Neural crest cell (in vitro differentiated cells): ENCODE measurements at regions not wholly inside any gene's neighbourhood (a gene's known extent, or its start where the extent isn't known, plus 50 kb on each side); places are given as distances from the start of the nearest gene placed in this dataset.

ENCODE experiments used
- DNase-seq: peaks from one replicate; pipeline ENCODE4 v3.0.0; 2021; ENCODE audit warnings: low read depth, mixed read lengths, low spot score
- H3K27ac Mint-ChIP-seq: one replicate; pipeline ENCODE4 v1.8.0; 2021; ENCODE audit warnings: mild to moderate bottlenecking, mixed read lengths; ENCODE audit not compliant: unreplicated experiment
- H3K27me3 Mint-ChIP-seq: 2 replicates; pipeline ENCODE4 v1.8.0; 2021; ENCODE audit warnings: low read depth, mild to moderate bottlenecking, mixed read lengths
- H3K36me3 Mint-ChIP-seq: 2 replicates; pipeline ENCODE4 v1.8.0; 2021; ENCODE audit warnings: low read depth, mild to moderate bottlenecking, mixed read lengths
- H3K4me1 Mint-ChIP-seq: 2 replicates; pipeline ENCODE4 v1.8.0; 2021; ENCODE audit warnings: mixed read lengths
- H3K4me3 Mint-ChIP-seq: one replicate; pipeline ENCODE4 v1.8.0; 2021; ENCODE audit warnings: mild to moderate bottlenecking, mixed read lengths
- H3K9me3 Mint-ChIP-seq: 2 replicates; pipeline ENCODE4 v1.8.0; 2021; ENCODE audit warnings: mixed read lengths
- TF ChIP-seq, protein P1 (sequence below): fragments of 200-600 bp; sonication (generic); conservative IDR thresholded peaks from 2 replicates; pipeline ENCODE4 v1.5.0; 2021; ENCODE audit warnings: antibody characterized with exemption, mild to moderate bottlenecking

DNA sequence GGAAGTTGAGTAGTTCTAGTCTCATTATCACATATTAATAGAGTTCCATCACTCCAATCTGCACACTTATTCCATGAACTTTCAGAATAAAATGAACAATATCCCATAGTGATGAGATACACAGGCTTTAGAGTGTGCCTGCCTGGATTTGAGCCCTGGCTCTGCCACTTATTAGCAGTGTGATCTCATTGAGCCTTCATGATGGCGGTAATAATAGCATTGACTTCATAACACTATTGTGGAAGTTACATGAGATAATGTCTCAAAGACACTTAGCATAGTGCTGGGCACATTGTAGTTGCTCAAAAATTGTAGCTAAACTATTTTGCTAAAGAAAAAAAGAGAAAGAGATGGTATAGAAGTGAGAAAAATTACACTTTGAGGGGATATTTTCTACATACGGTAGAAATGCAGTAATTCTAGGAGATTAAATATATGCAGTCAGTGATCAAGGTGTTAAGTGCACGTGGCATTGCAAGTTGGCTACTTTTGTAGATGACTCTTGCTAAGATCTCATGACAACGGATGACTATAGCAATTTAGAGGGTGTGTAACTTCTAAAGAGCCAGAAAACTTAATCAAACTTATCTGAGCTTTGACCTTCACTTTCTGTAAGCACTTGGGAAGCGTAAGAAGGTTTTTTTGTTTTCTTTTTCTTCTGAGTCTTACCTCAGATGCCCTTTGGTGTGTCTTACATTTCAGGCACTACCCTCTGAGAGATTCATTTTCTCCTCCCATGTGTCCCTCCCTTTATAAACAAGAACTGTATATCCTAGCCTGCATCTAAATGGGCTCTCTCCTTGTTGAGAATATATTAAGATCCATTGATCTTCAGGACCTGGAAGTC lies 380.6 kb upstream of the NR3C2 start:
- Mint-ChIP-seq H3K27ac (no peak overlapping the region), H3K4me3 (no peak overlapping the region), H3K9me3 (no peaks in the 10 kb centered on the region), H3K4me1 (no peaks in the 10 kb centered on the region), H3K27me3 (no peaks in the 10 kb centered on the region), H3K36me3 (no peaks in the 10 kb centered on the region)
- no peak for DNase-seq
- TF ChIP-seq, protein P1, sequence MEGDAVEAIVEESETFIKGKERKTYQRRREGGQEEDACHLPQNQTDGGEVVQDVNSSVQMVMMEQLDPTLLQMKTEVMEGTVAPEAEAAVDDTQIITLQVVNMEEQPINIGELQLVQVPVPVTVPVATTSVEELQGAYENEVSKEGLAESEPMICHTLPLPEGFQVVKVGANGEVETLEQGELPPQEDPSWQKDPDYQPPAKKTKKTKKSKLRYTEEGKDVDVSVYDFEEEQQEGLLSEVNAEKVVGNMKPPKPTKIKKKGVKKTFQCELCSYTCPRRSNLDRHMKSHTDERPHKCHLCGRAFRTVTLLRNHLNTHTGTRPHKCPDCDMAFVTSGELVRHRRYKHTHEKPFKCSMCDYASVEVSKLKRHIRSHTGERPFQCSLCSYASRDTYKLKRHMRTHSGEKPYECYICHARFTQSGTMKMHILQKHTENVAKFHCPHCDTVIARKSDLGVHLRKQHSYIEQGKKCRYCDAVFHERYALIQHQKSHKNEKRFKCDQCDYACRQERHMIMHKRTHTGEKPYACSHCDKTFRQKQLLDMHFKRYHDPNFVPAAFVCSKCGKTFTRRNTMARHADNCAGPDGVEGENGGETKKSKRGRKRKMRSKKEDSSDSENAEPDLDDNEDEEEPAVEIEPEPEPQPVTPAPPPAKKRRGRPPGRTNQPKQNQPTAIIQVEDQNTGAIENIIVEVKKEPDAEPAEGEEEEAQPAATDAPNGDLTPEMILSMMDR = no peak

DNA sequence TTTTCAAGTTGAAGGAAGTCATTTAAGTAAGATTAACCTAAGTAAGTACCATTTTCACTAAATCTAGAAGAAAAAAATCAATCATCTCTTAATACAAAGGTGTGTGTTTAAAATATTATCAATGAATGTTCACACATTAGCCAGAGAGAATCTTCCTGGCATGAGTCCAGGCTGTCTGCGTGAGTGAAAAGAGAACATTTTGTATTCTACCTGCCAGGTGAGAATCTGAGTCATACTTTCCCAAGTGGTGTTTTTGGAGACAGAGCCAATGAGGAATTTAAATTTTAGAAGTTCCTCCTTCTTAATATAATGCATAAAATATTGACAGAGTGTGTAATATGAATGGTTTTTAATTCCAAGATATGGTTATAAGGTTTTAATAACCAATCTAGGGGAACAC lies 371.8 kb upstream of the NR3C2 start:
- Mint-ChIP-seq H3K9me3 (peaks cover 4% of the 10 kb centered on the region), H3K36me3 (no peaks in the 10 kb centered on the region), H3K4me1 (no peaks in the 10 kb centered on the region), H3K27me3 (no peaks in the 10 kb centered on the region), H3K27ac (no peak overlapping the region), H3K4me3 (no peak overlapping the region)
- no peak for DNase-seq
- TF ChIP-seq, protein P1 = no peak

DNA sequence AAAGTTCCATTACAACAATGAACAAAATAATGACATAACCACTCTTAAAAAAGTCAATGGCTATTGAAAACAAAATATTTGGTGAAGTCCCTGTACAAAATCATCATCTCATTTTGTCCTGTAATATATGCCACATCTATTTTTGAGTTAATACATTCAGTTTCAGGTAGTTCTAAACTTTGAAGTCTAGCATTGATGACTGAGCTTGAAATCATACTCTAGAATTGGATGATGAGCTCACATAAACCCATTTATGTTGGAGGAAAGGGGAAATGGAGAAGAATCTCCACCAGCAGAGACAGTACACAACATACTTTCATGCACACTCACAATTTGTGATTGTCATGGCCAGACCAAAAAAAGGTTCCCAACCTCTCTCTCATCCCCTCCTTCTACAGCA lies 371.1 kb upstream of the NR3C2 start:
- no peak overlapping the region for H3K4me3 Mint-ChIP-seq
- peaks cover 4% of the 10 kb centered on the region for H3K9me3 Mint-ChIP-seq
- H3K4me1 Mint-ChIP-seq = no peaks in the 10 kb centered on the region
- H3K27me3 Mint-ChIP-seq = no peaks in the 10 kb centered on the region
- no peak overlapping the region for H3K27ac Mint-ChIP-seq
- no peak for DNase-seq
- TF ChIP-seq, protein P1 = no peak
- no peaks in the 10 kb centered on the region for H3K36me3 Mint-ChIP-seq

- Mint-ChIP-seq H3K27me3 (no peaks in the 10 kb centered on the region), H3K4me1 (no peaks in the 10 kb centered on the region), H3K27ac (no peak overlapping the region), H3K9me3 (peaks cover 4% of the 10 kb centered on the region), H3K4me3 (no peak overlapping the region), H3K36me3 (no peaks in the 10 kb centered on the region)
- TF ChIP-seq, protein P1 = no peak
- DNase-seq = no peak
Observed at GRCh38 chr4:148812101-148812500, 369.9 kb upstream of the NR3C2 start.

DNA sequence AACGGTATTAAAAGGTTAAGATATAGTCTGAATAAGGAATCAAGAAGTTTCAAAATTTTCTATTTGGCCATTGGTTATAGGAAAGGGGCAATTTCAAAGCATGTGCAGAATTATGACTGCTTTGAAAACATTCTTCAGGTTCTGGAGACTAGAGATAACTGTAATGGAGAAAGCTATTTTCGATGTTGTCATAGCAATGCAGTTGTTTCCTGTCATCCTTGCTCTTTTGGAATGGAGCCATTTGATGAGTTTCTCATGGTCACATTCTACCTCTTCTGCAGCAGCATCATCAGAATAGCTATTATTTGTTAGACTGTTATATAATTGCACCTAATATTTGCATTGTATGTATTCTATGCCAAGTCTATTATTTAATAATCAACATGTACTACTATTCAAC lies 368.2 kb upstream of the NR3C2 start:
- H3K4me1 Mint-ChIP-seq = no peaks in the 10 kb centered on the region
- no peak overlapping the region for H3K27ac Mint-ChIP-seq
- H3K36me3 Mint-ChIP-seq = no peaks in the 10 kb centered on the region
- TF ChIP-seq, protein P1 = no peak
- H3K4me3 Mint-ChIP-seq = no peak overlapping the region
- peaks cover 4% of the 10 kb centered on the region for H3K9me3 Mint-ChIP-seq
- DNase-seq = no peak
- H3K27me3 Mint-ChIP-seq = no peaks in the 10 kb centered on the region
